Body of pancreas (tissue), 4 donors: ENCODE measurements at regions not wholly inside any gene's neighbourhood (a gene's known extent, or its start where the extent isn't known, plus 50 kb on each side); places are given as distances from the start of the nearest gene placed in this dataset.

Experiments
- ATAC-seq: fragments of 150-250 bp; one replicate; pipeline ENCODE4 v1.9.1; 2016
- DNase-seq, 4 donors: peaks; one replicate each; pipeline ENCODE4 v3.0.0-alpha.2; 2019
- H3K27ac ChIP-seq, 4 donors: fragments of 200-600 bp; sonication (generic); 1 replicate in 3 of 4; 2 replicates in 1 of 4; pipeline versions ENCODE4 v1.5.1 to v1.6.1; 2016 to 2019; ENCODE audit warnings: mild to moderate bottlenecking in 1 of 4, mixed read lengths in 1 of 4, moderate library complexity in 1 of 4
- H3K27me3 ChIP-seq, 2 donors: fragments of 200-600 bp; sonication (generic); one replicate each; pipeline ENCODE4 v1.6.0; 2016; ENCODE audit warnings: mild to moderate bottlenecking in 1 of 2
- H3K36me3 ChIP-seq, 2 donors: fragments of 200-600 bp; sonication (generic); replicated peaks in 1 of 2; 2 replicates each; pipeline ENCODE4 v1.5.1; 2016; ENCODE audit warnings: low read depth in 2 of 2; ENCODE audit not compliant: insufficient read depth in 1 of 2
- H3K4me1 ChIP-seq: fragments of 200-600 bp; sonication (generic); one replicate; pipeline ENCODE4 v1.6.0; 2016
- H3K4me3 ChIP-seq, 2 donors: fragments of 200-600 bp; sonication (generic); 1 replicate in 1 of 2; 2 replicates in 1 of 2; pipeline ENCODE4 v1.5.1; 2016 to 2019
- H3K9me3 ChIP-seq, 3 donors: fragments of 200-600 bp; sonication (generic); 1 replicate in 2 of 3; 2 replicates in 1 of 3; pipeline ENCODE4 v1.5.1; 2016
- CTCF ChIP-seq, 7 experiments: fragments of 450-650 bp in 4 of 7; fragments of 200-600 bp in 3 of 7; sonication (generic) in 3 of 7; IDR thresholded peaks; one replicate each; pipeline ENCODE4 v1.5.1; 2016 to 2019; ENCODE audit warnings: antibody characterized with exemption in 7 of 7
- POLR2A ChIP-seq, 3 donors: fragments of 450-650 bp; IDR thresholded peaks; one replicate each; pipeline ENCODE4 v1.6.1; 2016; ENCODE audit warnings: antibody characterized with exemption in 3 of 3, mild to moderate bottlenecking in 2 of 3
- WGBS, 2 donors: methylation state at CpG; one replicate each; pipeline ENCODE4 v1.1.5; 2017; 5-methylcytosine and 5-hydroxymethylcytosine counted together
- intact Hi-C: fragments of 100-400 bp; cut with DNase I; formaldehyde crosslinking; loops from one replicate; pipeline ENCODE4 v1.15.1; 2023

- Histone ChIP-seq H3K36me3 (no peaks in the 10 kb centered on the region), H3K27ac (peak overlapping the region in 2 of 4 donors; percentile 19 to 31), H3K27me3 (no peaks in the 10 kb centered on the region), H3K4me1 (no peaks in the 10 kb centered on the region), H3K9me3 (no peaks in the 10 kb centered on the region), H3K4me3 (no peak overlapping the region)
- no peak for TF ChIP-seq CTCF (IDR thresholded peaks at IDR 0.05)
- no peak for TF ChIP-seq POLR2A (IDR thresholded peaks at IDR 0.05)
- DNase-seq (no peak), ATAC-seq (peak; percentile 69)
- WGBS, 2 donors: 66 to 68% methylated on average over 5 of the region's 5 CpGs
- intact Hi-C loops: no loop called here
Observed at GRCh38 chr5:126195410-126196100, 227.7 kb upstream of the GRAMD2B start.

- Histone ChIP-seq H3K27me3 (no peaks in the 10 kb centered on the region), H3K27ac (no peak overlapping the region), H3K36me3 (no peaks in the 10 kb centered on the region), H3K9me3 (peaks cover 0 to 4% (median 0%) of the 10 kb centered on the region in 3 donors), H3K4me1 (no peaks in the 10 kb centered on the region), H3K4me3 (no peak overlapping the region)
- DNase-seq: no peak
- WGBS, 2 donors: 49 to 68% methylated on average over 2 of the region's 2 CpGs
- intact Hi-C loops: no loop called here
- no peak for ATAC-seq
- TF ChIP-seq POLR2A (IDR thresholded peaks at IDR 0.05): no peak
- no peak for TF ChIP-seq CTCF (IDR thresholded peaks at IDR 0.05)
Observed at GRCh38 chr5:126198531-126198930, 224.7 kb upstream of the GRAMD2B start.

- Histone ChIP-seq H3K27ac (no peak overlapping the region), H3K27me3 (no peaks in the 10 kb centered on the region), H3K36me3 (no peaks in the 10 kb centered on the region), H3K9me3 (peaks cover 0 to 4% (median 0%) of the 10 kb centered on the region in 3 donors), H3K4me3 (no peak overlapping the region), H3K4me1 (no peaks in the 10 kb centered on the region)
- no peak for TF ChIP-seq CTCF (IDR thresholded peaks at IDR 0.05)
- TF ChIP-seq POLR2A (IDR thresholded peaks at IDR 0.05): no peak
- intact Hi-C loops: no loop called here
- no peak for ATAC-seq
- 68 to 75% methylated on average over 4 of the region's 4 CpGs for WGBS, 2 donors
- DNase-seq: no peak
Observed at GRCh38 chr5:126199467-126199866, 223.7 kb upstream of the GRAMD2B start.

- H3K9me3 ChIP-seq: peaks cover 0 to 5% (median 0%) of the 10 kb centered on the region in 3 donors
- H3K36me3 ChIP-seq: no peaks in the 10 kb centered on the region
- no peaks in the 10 kb centered on the region for H3K27me3 ChIP-seq
- ATAC-seq (no peak), DNase-seq (no peak)
- WGBS, 2 donors: 70 to 71% methylated on average over 4 of the region's 4 CpGs
- TF ChIP-seq CTCF (IDR thresholded peaks at IDR 0.05) (no peak), POLR2A (IDR thresholded peaks at IDR 0.05) (no peak)
- intact Hi-C loops: no loop called here
- no peaks in the 10 kb centered on the region for H3K4me1 ChIP-seq
- H3K4me3 ChIP-seq: no peak overlapping the region
- H3K27ac ChIP-seq: no peak overlapping the region
Observed at GRCh38 chr5:126208691-126209090, 214.5 kb upstream of the GRAMD2B start.

- DNase-seq: no peak
- Histone ChIP-seq H3K9me3 (no peaks in the 10 kb centered on the region), H3K4me1 (no peaks in the 10 kb centered on the region), H3K27ac (no peak overlapping the region), H3K27me3 (no peaks in the 10 kb centered on the region), H3K36me3 (no peaks in the 10 kb centered on the region), H3K4me3 (no peak overlapping the region)
- no peak for ATAC-seq
- 47 to 51% methylated on average over 6 of the region's 6 CpGs for WGBS, 2 donors
- intact Hi-C loops: no loop called here
- TF ChIP-seq CTCF (IDR thresholded peaks at IDR 0.05) (no peak), POLR2A (IDR thresholded peaks at IDR 0.05) (no peak)
Observed at GRCh38 chr5:126210955-126211354, 212.3 kb upstream of the GRAMD2B start.
